ENCODE measurements at regions not wholly inside any gene's neighbourhood (a gene's known extent, or its start where the extent isn't known, plus 50 kb on each side); places are given as distances from the start of the nearest gene placed in this dataset.

- TF ChIP-seq CTCF (IDR thresholded peaks at IDR 0.05; ENCODE audit: control insufficient read depth, insufficient read depth, low read depth, low read length, missing control alignments), result no peak
- DNase-seq (ENCODE audit: low read depth), result no peak
- H3K4me3 ChIP-seq (ENCODE audit: control insufficient read depth, low read depth, low read length), result no peak overlapping the region
Measured at GRCh38 chr4:164318350-164318749, 435.6 kb upstream of the SMIM31 start.

- DNase-seq (ENCODE audit: low read depth), result no peak
- no peak for TF ChIP-seq CTCF (IDR thresholded peaks at IDR 0.05; ENCODE audit: control insufficient read depth, insufficient read depth, low read depth, low read length, missing control alignments)
Measured at GRCh38 chr4:164319688-164320087, 434.2 kb upstream of the SMIM31 start.

GRCh38 chr4:164320847-164321246 is 433.1 kb upstream of the SMIM31 start:
- no peak overlapping the region for H3K4me3 ChIP-seq (ENCODE audit: control insufficient read depth, low read depth, low read length)
- DNase-seq (ENCODE audit: low read depth), result no peak
- TF ChIP-seq CTCF (IDR thresholded peaks at IDR 0.05; ENCODE audit: control insufficient read depth, insufficient read depth, low read depth, low read length, missing control alignments), result no peak

More at GRCh38 chr4:164319688-164320087, 434.2 kb upstream of the SMIM31 start:
- H3K4me3 ChIP-seq (ENCODE audit: control insufficient read depth, low read depth, low read length), result no peak overlapping the region

- H3K4me3 ChIP-seq (ENCODE audit: control insufficient read depth, low read depth, low read length), result no peak overlapping the region
- no peak for DNase-seq (ENCODE audit: low read depth)
- TF ChIP-seq CTCF (IDR thresholded peaks at IDR 0.05; ENCODE audit: control insufficient read depth, insufficient read depth, low read depth, low read length, missing control alignments), result no peak
Measured at GRCh38 chr4:164326056-164326455, 427.9 kb upstream of the SMIM31 start.

GRCh38 chr4:164337219-164337944 is 416.5 kb upstream of the SMIM31 start:
- TF ChIP-seq CTCF (IDR thresholded peaks at IDR 0.05; ENCODE audit: control insufficient read depth, insufficient read depth, low read depth, low read length, missing control alignments), result no peak
- no peak for DNase-seq (ENCODE audit: low read depth)
- no peak overlapping the region for H3K4me3 ChIP-seq (ENCODE audit: control insufficient read depth, low read depth, low read length)

- DNase-seq (ENCODE audit: low read depth), result no peak
- no peak overlapping the region for H3K4me3 ChIP-seq (ENCODE audit: control insufficient read depth, low read depth, low read length)
- TF ChIP-seq CTCF (IDR thresholded peaks at IDR 0.05; ENCODE audit: control insufficient read depth, insufficient read depth, low read depth, low read length, missing control alignments), result no peak
Measured at GRCh38 chr4:164343472-164343976, 410.4 kb upstream of the SMIM31 start.

All from AG09309 (cell line).